K562 (cell line): ENCODE measurements at regions not wholly inside any gene's neighbourhood (a gene's known extent, or its start where the extent isn't known, plus 50 kb on each side); places are given as distances from the start of the nearest gene placed in this dataset.

ENCODE experiments used
- ATAC-seq: fragments of 200-7000 bp; cut with Tn5 transposase; 3 replicates; pipeline ENCODE4 v1.9.1; 2020; ENCODE audit warnings: moderate library complexity
- BruUV-seq: library from RNA; stranded (reverse); fragments of 400-500 nt; replicated peaks from 2 replicates; lab custom pipeline; 2021; lab: Mats Ljungman, UMichigan
- CTCF ChIA-PET: fragments of 300-600 bp; formaldehyde crosslinking; extraction: SDS; loops from one replicate; lab custom pipeline; 2021; ENCODE audit warnings: low intra/inter-chr PET ratio; lab: Yijun Ruan, JAX
- POLR2A ChIA-PET: fragments of 300-600, 350-650 bp; sonication (Branson Sonifier 250); formaldehyde crosslinking; extraction: SDS; loops from one replicate; lab custom pipeline; 2021; ENCODE audit warnings: antibody characterized with exemption, inconsistent platforms; lab: Yijun Ruan, JAX
- DNase-seq, 4 experiments: peaks; one replicate each; pipeline versions ENCODE4 v3.0.0 to v3.0.0-alpha.2; 2011 to 2018; ENCODE audit warnings: low spot score in 3 of 4, mixed read lengths in 3 of 4; ENCODE audit errors: extremely low read depth in 1 of 4
- FAIRE-seq: peaks from 2 replicates; lab custom pipeline; 2011; peaks lifted over from hg19 to GRCh38; lab: Jason Lieb, UNC
- H2AFZ ChIP-seq: 2 replicates; pipeline ENCODE4 v1.6.0; 2011; ENCODE audit warnings: low read depth, low read length, control low read depth, inconsistent platforms
- H3K27ac ChIP-seq: fragments of 200-600 bp; 3 replicates; pipeline ENCODE4 v1.8.0; 2011; ENCODE audit warnings: low read depth, mild to moderate bottlenecking, control low read depth, inconsistent platforms, low read length, moderate library complexity, mixed read lengths; ENCODE audit errors: extremely low read depth
- H3K27me3 ChIP-seq, 2 experiments: fragments of 300-600 bp in 1 of 2; 2 replicates in 1 of 2; 3 replicates in 1 of 2; pipeline versions ENCODE4 v1.6.0 to v1.8.0; 2011; ENCODE audit warnings: inconsistent platforms in 2 of 2, low read length in 2 of 2, mild to moderate bottlenecking in 1 of 2, mixed read lengths in 1 of 2, moderate library complexity in 1 of 2; ENCODE audit not compliant: control insufficient read depth in 2 of 2, insufficient read depth in 2 of 2
- H3K36me3 ChIP-seq: fragments of 300-600 bp; 3 replicates; pipeline ENCODE4 v1.8.0; 2011; ENCODE audit warnings: mild to moderate bottlenecking, low read length, inconsistent platforms; ENCODE audit not compliant: control insufficient read depth, insufficient read depth
- H3K4me1 ChIP-seq, 2 experiments: fragments of 200-600 bp in 1 of 2; replicated peaks in 1 of 2; 2 replicates in 1 of 2; 3 replicates in 1 of 2; pipeline versions ENCODE4 v1.5.1 to v1.8.0; 2011; ENCODE audit warnings: inconsistent platforms in 2 of 2, low read length in 2 of 2, mild to moderate bottlenecking in 1 of 2, mixed read lengths in 1 of 2, moderate library complexity in 1 of 2; ENCODE audit not compliant: control insufficient read depth in 2 of 2, insufficient read depth in 2 of 2
- H3K4me2 ChIP-seq: 2 replicates; pipeline ENCODE4 v1.6.1; 2011; ENCODE audit warnings: low read length, control low read depth, inconsistent platforms, mixed read lengths; ENCODE audit not compliant: insufficient read depth
- H3K4me3 ChIP-seq: fragments of 200-600 bp; sonication (generic), shearing (Covaris generic); 2 replicates; pipeline ENCODE4 v1.5.1; 2016; ENCODE audit warnings: control low read depth, inconsistent platforms
- H3K79me2 ChIP-seq: fragments of 200-600 bp; 3 replicates; pipeline ENCODE4 v1.8.0; 2011; ENCODE audit warnings: low read length, inconsistent platforms; ENCODE audit not compliant: control insufficient read depth, insufficient read depth
- H3K9ac ChIP-seq, 2 experiments: 2 replicates each; pipeline versions ENCODE4 v1.6.0 to v1.6.1; 2011; ENCODE audit warnings: low read depth in 2 of 2, low read length in 2 of 2, control low read depth in 1 of 2, inconsistent platforms in 1 of 2, mild to moderate bottlenecking in 1 of 2, mixed read lengths in 1 of 2; ENCODE audit not compliant: insufficient read depth in 1 of 2
- H3K9me1 ChIP-seq: one replicate; pipeline ENCODE4 v1.6.0; 2011; ENCODE audit warnings: inconsistent platforms, mild to moderate bottlenecking, low read length, moderate library complexity; ENCODE audit not compliant: control insufficient read depth, insufficient read depth
- H3K9me3 ChIP-seq: replicated peaks from 2 replicates; pipeline ENCODE4 v1.5.1; 2011; ENCODE audit warnings: low read depth, low read length, inconsistent platforms; ENCODE audit not compliant: control insufficient read depth, insufficient read depth
- H4K20me1 ChIP-seq: replicated peaks from 2 replicates; pipeline ENCODE4 v1.6.1; 2011; ENCODE audit warnings: low read length, inconsistent platforms, mixed read lengths; ENCODE audit not compliant: control insufficient read depth, insufficient read depth
- BMI1 ChIP-seq: fragments of 150-350 bp; IDR thresholded peaks from 2 replicates; pipeline ENCODE4 v1.6.1; 2014; ENCODE audit warnings: low read length
- NELFE ChIP-seq: IDR thresholded peaks from 2 replicates; pipeline ENCODE4 v1.6.1; 2011; ENCODE audit warnings: mild to moderate bottlenecking; ENCODE audit not compliant: insufficient read depth, insufficient read length
- SIN3B ChIP-seq: fragments of 450-650 bp; IDR thresholded peaks from 2 replicates; pipeline ENCODE4 v1.6.1; 2017; ENCODE audit warnings: low read depth, mild to moderate bottlenecking, moderate library complexity
- WGBS: fragments of 100-300 bp; shearing (Covaris generic); methylation state at CpG from one replicate; pipeline ENCODE4 v1.1.6; 2016; ENCODE audit warnings: low coverage, mixed read lengths; ENCODE audit not compliant: insufficient coverage; ENCODE audit errors: missing lambda C conversion rate; 5-methylcytosine and 5-hydroxymethylcytosine counted together
- in situ Hi-C: fragments of 300-500 bp; cut with MboI; formaldehyde crosslinking; loops from 4 replicates; pipeline ENCODE4 v1.15.0; 2018; ENCODE audit warnings: inconsistent platforms, mixed read lengths
- intact Hi-C: fragments of 100-400 bp; cut with micrococcal nuclease; formaldehyde crosslinking; loops from 2 replicates; pipeline ENCODE4 v1.14.2; 2022
- TF ChIP-seq, protein P1 (sequence below): fragments of 450-650 bp; IDR thresholded peaks from 2 replicates; pipeline ENCODE4 v1.6.1; 2018; ENCODE audit not compliant: partially characterized antibody

DNA sequence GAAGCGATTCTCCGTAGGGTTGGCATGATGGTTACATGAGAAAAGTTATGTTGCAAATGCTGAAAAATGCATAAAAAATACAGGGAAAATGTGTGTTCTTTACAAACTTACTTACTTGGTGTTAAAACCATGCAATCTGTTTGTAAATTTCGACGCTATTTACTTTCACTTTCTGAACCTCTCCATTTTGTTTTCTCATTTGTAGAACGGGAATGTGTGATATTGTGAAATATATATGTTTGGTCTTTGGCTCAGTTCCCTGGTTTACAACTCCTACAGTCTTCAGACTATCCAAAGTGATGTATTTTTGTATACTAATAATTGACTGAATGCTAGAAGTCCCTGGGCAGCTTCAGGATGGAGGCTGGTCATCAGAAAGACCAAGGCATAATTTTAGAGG is 982.3 kb downstream of the ADGRL2 start:
- no peaks in the 10 kb centered on the region for H3K36me3 ChIP-seq
- BruUV-seq: no TSS peak
- DNase-seq (no peak), ATAC-seq (no peak), FAIRE-seq (no peak)
- H3K9ac ChIP-seq: no peak overlapping the region
- intact Hi-C loops: no loop called here
- TF ChIP-seq NELFE (no peak), SIN3B (no peak), BMI1 (no peak)
- no peaks in the 10 kb centered on the region for H4K20me1 ChIP-seq
- no peaks in the 10 kb centered on the region; the same call in 1 of the 2 replicates for H3K9me3 ChIP-seq
- no peaks in the 10 kb centered on the region for H3K4me1 ChIP-seq
- 2% methylated on average over 5 of the region's 5 CpGs for WGBS
- no peak overlapping the region for H3K27ac ChIP-seq
- ChIA-PET CTCF (no interaction called here), POLR2A (interaction anchor here (0.7 kb wide), 1 partner anchor 116 kb away, joined by 3 read pairs; no protein-coding TSS in a partner anchor)
- H3K4me2 ChIP-seq: no peak overlapping the region
- H3K79me2 ChIP-seq: no peaks in the 10 kb centered on the region
- no peak overlapping the region for H3K4me3 ChIP-seq
- no peak overlapping the region for H2AFZ ChIP-seq
- no peaks in the 10 kb centered on the region for H3K9me1 ChIP-seq
- no peaks in the 10 kb centered on the region for H3K27me3 ChIP-seq
- in situ Hi-C loops: no loop called here

DNA sequence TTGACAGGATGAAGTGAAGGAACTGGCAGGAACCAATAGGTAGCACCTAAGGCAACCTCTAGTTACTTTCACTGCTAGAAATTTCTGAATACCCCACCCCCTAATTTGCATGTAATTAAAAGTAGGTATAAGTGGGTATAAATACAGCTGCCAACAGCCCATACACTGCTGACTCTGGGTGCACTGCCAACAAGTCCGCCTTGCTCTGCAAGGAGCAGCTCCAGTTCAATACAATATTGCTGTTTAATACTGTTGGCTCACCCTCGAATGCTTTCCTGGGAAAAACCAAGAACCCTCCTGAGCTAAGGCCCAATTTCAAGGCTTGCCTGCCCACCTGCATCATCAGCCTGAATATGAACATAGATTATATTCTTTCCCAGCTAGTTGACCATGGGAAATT is 981.9 kb downstream of the ADGRL2 start:
- intact Hi-C loops: no loop called here
- Histone ChIP-seq H2AFZ (no peak overlapping the region), H3K27ac (no peak overlapping the region), H3K4me2 (no peak overlapping the region), H3K4me3 (no peak overlapping the region), H3K9me3 (no peaks in the 10 kb centered on the region; the same call in 1 of the 2 replicates), H3K4me1 (no peaks in the 10 kb centered on the region), H3K9me1 (no peaks in the 10 kb centered on the region), H4K20me1 (no peaks in the 10 kb centered on the region), H3K79me2 (no peaks in the 10 kb centered on the region), H3K9ac (no peak overlapping the region), H3K27me3 (no peaks in the 10 kb centered on the region), H3K36me3 (no peaks in the 10 kb centered on the region)
- 0% methylated on average over 2 of the region's 2 CpGs for WGBS
- ATAC-seq (no peak), FAIRE-seq (no peak), DNase-seq (no peak)
- POLR2A ChIA-PET: no interaction called here
- CTCF ChIA-PET: no interaction called here
- in situ Hi-C loops: no loop called here
- BruUV-seq: no TSS peak
- TF ChIP-seq, protein P1, sequence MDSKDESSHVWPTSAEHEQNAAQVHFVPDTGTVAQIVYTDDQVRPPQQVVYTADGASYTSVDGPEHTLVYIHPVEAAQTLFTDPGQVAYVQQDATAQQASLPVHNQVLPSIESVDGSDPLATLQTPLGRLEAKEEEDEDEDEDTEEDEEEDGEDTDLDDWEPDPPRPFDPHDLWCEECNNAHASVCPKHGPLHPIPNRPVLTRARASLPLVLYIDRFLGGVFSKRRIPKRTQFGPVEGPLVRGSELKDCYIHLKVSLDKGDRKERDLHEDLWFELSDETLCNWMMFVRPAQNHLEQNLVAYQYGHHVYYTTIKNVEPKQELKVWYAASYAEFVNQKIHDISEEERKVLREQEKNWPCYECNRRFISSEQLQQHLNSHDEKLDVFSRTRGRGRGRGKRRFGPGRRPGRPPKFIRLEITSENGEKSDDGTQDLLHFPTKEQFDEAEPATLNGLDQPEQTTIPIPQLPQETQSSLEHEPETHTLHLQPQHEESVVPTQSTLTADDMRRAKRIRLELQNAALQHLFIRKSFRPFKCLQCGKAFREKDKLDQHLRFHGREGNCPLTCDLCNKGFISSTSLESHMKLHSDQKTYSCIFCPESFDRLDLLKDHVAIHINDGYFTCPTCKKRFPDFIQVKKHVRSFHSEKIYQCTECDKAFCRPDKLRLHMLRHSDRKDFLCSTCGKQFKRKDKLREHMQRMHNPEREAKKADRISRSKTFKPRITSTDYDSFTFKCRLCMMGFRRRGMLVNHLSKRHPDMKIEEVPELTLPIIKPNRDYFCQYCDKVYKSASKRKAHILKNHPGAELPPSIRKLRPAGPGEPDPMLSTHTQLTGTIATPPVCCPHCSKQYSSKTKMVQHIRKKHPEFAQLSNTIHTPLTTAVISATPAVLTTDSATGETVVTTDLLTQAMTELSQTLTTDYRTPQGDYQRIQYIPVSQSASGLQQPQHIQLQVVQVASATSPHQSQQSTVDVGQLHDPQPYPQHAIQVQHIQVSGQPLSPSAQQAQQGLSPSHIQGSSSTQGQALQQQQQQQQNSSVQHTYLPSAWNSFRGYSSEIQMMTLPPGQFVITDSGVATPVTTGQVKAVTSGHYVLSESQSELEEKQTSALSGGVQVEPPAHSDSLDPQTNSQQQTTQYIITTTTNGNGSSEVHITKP: no peak
